ENCODE measurements at regions not wholly inside any gene's neighbourhood (a gene's known extent, or its start where the extent isn't known, plus 50 kb on each side); places are given as distances from the start of the nearest gene placed in this dataset.
"Not testable (repeated sequence)": the region's sequence is repeated elsewhere in the genome, so short reads cannot be mapped to it uniquely, and the experiment has no call there.

DNA sequence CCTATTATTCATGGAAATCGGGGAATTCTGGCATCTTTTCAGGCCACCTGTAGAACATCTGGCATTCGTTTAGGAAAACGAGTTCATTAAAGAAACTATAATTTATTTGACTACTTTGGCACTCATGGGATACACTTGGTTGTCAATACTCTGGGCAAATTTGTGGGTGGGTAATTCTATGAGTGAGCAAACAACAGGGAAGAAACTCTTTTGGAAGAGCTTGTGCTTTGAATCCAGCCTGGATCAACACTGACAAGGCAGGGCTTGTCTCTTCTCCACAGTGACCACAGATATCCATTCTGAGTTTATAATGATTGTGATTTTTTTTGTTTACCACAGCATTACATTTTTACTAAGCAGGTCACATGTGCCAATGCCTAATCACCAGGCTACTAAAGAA lies 394.7 kb downstream of the THBS2 start:
- no peak for DNase-seq (ENCODE audit: extremely low spot score)
- ChIA-PET POLR2A (no interaction called here), CTCF (no interaction called here)
- TF ChIP-seq, protein P1, sequence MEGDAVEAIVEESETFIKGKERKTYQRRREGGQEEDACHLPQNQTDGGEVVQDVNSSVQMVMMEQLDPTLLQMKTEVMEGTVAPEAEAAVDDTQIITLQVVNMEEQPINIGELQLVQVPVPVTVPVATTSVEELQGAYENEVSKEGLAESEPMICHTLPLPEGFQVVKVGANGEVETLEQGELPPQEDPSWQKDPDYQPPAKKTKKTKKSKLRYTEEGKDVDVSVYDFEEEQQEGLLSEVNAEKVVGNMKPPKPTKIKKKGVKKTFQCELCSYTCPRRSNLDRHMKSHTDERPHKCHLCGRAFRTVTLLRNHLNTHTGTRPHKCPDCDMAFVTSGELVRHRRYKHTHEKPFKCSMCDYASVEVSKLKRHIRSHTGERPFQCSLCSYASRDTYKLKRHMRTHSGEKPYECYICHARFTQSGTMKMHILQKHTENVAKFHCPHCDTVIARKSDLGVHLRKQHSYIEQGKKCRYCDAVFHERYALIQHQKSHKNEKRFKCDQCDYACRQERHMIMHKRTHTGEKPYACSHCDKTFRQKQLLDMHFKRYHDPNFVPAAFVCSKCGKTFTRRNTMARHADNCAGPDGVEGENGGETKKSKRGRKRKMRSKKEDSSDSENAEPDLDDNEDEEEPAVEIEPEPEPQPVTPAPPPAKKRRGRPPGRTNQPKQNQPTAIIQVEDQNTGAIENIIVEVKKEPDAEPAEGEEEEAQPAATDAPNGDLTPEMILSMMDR (IDR thresholded peaks at IDR 0.05; ENCODE audit: control extremely low read depth, extremely low read depth, low read depth, missing control alignments): no peak

DNA sequence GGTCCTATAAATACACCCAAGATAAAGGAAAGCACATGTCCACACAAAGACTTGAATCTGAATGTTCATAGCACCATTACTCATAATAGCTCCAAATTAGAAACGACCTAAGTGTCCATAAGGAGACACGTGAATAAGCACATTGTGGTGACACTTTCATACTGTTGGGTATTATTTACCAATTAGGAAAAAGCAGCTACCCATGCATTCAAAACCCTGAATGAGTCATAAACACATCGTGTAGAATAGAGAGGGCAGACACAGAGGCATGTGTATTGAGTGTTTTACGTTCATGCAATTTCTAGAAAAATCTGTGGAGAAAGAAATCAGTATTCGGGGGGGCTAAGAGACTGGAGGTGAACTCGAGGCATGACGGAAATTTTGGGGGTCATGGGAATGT lies 396.7 kb downstream of the THBS2 start:
- no peak for DNase-seq (ENCODE audit: extremely low spot score)
- CTCF ChIA-PET: no interaction called here
- TF ChIP-seq, protein P1 (IDR thresholded peaks at IDR 0.05; ENCODE audit: control extremely low read depth, extremely low read depth, low read depth, missing control alignments): no peak
- POLR2A ChIA-PET: no interaction called here

DNA sequence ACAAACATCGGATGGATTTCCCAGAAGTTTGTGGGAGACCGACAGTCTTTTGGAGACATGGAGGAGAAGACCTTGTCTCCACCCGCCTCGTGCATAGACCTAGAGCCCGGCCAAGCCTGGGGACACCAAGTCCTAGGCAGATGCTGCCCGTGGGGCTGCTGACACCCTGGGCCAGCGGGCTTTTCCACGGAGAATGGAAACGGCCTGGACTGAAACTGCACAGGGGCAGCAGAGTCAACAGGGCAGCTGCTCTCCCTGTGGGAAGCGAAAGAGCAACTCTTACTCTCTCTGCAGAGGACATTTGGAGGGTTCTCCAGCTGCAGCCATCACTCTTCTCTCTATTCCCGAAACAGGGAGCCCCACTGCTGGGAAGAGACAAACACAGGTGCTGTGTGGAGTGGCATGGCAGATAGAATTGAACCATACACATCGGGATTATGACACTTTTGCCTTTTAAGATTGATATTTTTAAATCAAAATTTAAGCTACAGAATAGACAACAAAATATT lies 401.2 kb downstream of the THBS2 start:
- TF ChIP-seq, protein P1 (IDR thresholded peaks at IDR 0.05; ENCODE audit: control extremely low read depth, extremely low read depth, low read depth, missing control alignments): no peak
- ChIA-PET CTCF (no interaction called here), POLR2A (no interaction called here)
- no peak for DNase-seq (ENCODE audit: extremely low spot score)

DNA sequence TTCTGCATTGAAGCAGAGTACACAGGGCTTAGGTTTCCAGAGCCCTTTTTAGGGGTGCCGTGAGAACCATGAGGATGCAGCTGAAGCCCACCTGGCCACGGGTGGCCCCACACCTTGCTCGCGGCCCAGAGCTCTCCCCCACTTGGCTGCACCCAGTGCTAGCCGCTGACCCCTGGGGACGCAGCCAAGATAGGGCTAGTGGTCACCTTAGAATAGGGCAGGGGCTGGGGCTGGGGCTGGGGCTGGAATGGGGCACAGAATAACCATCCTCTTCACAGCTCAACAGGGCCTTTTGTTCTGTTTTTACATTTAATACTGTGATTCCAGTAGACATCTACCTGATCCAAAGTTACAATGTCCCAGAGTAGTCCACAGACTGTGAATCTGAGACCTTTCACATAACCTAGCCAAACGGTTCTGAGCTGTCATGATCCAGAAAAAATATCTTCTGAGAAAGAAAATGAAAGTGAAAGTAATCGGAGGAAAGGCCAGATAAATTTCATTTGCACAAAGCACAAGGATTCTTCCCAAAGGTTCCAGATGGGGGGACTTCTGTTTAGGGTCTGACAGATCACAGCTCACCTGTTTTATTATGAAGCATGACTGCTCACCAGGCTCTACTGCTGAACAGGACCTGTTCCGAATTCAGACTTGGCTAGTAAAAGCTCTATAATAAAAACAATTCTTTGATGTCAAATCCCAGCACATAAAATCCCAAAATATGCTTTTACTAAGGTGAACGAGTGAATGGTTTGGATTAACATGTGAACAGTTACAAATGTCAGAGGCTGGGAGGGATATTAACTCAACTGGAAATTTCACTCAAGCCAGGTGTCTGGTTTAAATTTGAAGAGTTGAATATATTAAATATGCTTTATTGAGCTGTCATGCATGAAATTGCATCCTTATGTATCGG lies 401.9 kb downstream of the THBS2 start:
- DNase-seq (ENCODE audit: extremely low spot score): no peak
- POLR2A ChIA-PET: no interaction called here
- TF ChIP-seq, protein P1 (IDR thresholded peaks at IDR 0.05; ENCODE audit: control extremely low read depth, extremely low read depth, low read depth, missing control alignments): no peak
- CTCF ChIA-PET: no interaction called here

DNA sequence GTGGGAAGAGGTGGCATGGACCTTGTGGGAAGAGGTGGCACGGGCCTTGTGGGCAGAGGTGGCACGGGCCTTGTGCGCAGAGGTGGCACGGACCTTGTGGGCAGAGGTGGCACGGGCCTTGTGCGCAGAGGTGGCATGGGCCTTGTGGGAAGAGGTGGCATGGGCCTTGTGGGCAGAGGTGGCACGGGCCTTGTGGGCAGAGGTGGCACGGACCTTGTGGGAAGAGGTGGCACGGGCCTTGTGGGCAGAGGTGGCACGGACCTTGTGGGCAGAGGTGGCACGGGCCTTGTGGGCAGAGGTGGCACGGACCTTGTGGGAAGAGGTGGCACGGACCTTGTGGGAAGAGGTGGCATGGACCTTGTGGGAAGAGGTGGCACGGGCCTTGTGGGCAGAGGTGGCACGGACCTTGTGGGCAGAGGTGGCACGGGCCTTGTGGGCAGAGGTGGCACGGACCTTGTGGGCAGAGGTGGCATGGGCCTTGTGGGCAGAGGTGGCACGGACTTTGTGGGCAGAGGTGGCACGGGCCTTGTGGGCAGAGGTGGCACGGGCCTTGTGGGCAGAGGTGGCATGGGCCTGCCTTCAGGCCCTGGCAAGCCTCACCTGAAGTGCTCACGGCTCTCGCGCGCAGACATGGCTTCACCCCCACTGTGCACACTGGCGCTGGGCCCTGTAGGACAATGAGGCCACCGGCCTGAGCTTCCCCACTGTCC lies 403.5 kb downstream of the THBS2 start:
- DNase-seq (ENCODE audit: extremely low spot score); POLR2A ChIA-PET; CTCF ChIA-PET: not testable (repeated sequence)

DNA sequence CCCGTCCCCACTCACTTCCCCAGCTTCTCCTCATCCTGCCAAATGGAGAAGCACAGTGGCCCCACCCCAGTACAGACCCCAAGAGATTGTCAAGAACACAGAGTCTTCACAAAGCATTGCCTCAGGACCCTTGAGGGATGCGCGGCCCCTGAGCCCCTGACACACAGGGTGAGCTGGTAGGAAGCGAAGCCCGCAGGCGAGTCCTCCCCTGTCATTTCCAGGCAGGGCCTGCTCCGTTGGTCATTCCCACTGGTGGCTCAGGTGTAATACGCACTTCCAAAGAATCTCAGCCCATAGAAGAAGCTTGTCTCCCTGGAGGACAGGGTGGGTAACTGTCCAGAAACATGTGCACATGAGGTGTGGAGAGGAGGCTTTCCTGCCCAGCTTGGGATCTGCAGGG lies 404.2 kb downstream of the THBS2 start:
- TF ChIP-seq, protein P1 (IDR thresholded peaks at IDR 0.05; ENCODE audit: control extremely low read depth, extremely low read depth, low read depth, missing control alignments): no peak
- ChIA-PET CTCF (no interaction called here), POLR2A (no interaction called here)
- no peak for DNase-seq (ENCODE audit: extremely low spot score)

DNA sequence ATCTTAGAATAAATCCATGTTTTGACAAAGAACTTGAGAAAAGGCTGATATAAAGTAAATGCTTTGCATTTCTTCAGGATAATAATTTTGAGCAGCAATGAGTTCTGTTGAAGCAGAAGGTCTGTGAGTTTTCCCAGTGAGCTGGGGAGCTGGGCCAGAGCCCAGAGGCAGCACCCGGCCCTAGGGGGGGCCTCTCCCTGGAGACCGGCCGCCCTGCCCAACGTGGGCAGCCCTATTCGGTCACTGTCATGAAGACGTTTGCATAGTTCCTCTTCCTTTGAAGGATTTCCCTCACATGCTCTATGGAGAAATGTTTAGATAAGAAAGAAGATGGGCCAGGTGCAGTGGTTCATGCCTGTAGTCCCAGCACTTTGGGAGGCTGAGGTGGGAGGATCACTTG lies 404.8 kb downstream of the THBS2 start:
- TF ChIP-seq, protein P1 (IDR thresholded peaks at IDR 0.05; ENCODE audit: control extremely low read depth, extremely low read depth, low read depth, missing control alignments): no peak
- ChIA-PET POLR2A (no interaction called here), CTCF (no interaction called here)
- DNase-seq (ENCODE audit: extremely low spot score): no peak

All from GM10248 (cell line).